ENCODE measurements at regions not wholly inside any gene's neighbourhood (a gene's known extent, or its start where the extent isn't known, plus 50 kb on each side); places are given as distances from the start of the nearest gene placed in this dataset.

GRCh38 chr13:53537586-53537985 lies 509.0 kb downstream of the OLFM4 start:
- no peak for DNase-seq

- DNase-seq: no peak
Observed at GRCh38 chr13:53545340-53545941, 516.8 kb downstream of the OLFM4 start.

GRCh38 chr13:53560556-53560955 lies 531.9 kb downstream of the OLFM4 start:
- DNase-seq: no peak

GRCh38 chr13:53562419-53562818 lies 533.8 kb downstream of the OLFM4 start:
- no peak for DNase-seq

GRCh38 chr13:53568491-53568890 lies 539.9 kb downstream of the OLFM4 start:
- DNase-seq: no peak

- DNase-seq: no peak
Observed at GRCh38 chr13:53569453-53569852, 540.8 kb downstream of the OLFM4 start.

- DNase-seq: no peak
Observed at GRCh38 chr13:53601113-53601512, 572.5 kb downstream of the OLFM4 start.

- no peak for DNase-seq
Observed at GRCh38 chr13:53605326-53605725, 576.7 kb downstream of the OLFM4 start.

- no peak for DNase-seq
Observed at GRCh38 chr13:53612200-53612599, 583.6 kb downstream of the OLFM4 start.

- DNase-seq: no peak
Observed at GRCh38 chr13:53622456-53622855, 593.8 kb downstream of the OLFM4 start.

GRCh38 chr13:53623146-53623545 lies 594.5 kb downstream of the OLFM4 start:
- no peak for DNase-seq

GRCh38 chr13:53631511-53631910 lies 602.9 kb downstream of the OLFM4 start:
- DNase-seq: no peak

- no peak for DNase-seq
Observed at GRCh38 chr13:53638040-53638439, 609.4 kb downstream of the OLFM4 start.

- no peak for DNase-seq
Observed at GRCh38 chr13:53642306-53642705, 613.7 kb downstream of the OLFM4 start.

- no peak for DNase-seq
Observed at GRCh38 chr13:53648673-53649072, 620.1 kb downstream of the OLFM4 start.

GRCh38 chr13:53672005-53672404 lies 643.4 kb downstream of the OLFM4 start:
- DNase-seq: no peak

- DNase-seq: no peak
Observed at GRCh38 chr13:53683146-53683545, 654.5 kb downstream of the OLFM4 start.

GRCh38 chr13:53683608-53684007 lies 655.0 kb downstream of the OLFM4 start:
- no peak for DNase-seq

- no peak for DNase-seq
Observed at GRCh38 chr13:53691417-53691816, 662.8 kb downstream of the OLFM4 start.

GRCh38 chr13:53694814-53695532 lies 666.4 kb downstream of the OLFM4 start:
- DNase-seq: no peak

- no peak for DNase-seq
Observed at GRCh38 chr13:53703371-53704080, 674.9 kb downstream of the OLFM4 start.

- no peak for DNase-seq
Observed at GRCh38 chr13:53719281-53719680, 690.7 kb downstream of the OLFM4 start.

- DNase-seq: no peak
Observed at GRCh38 chr13:53732664-53733063, 704.1 kb downstream of the OLFM4 start.

GRCh38 chr13:53743906-53744305 lies 715.3 kb downstream of the OLFM4 start:
- no peak for DNase-seq

Measured in AML-193 (cell line).